ENCODE measurements at regions not wholly inside any gene's neighbourhood (a gene's known extent, or its start where the extent isn't known, plus 50 kb on each side); places are given as distances from the start of the nearest gene placed in this dataset.

DNA sequence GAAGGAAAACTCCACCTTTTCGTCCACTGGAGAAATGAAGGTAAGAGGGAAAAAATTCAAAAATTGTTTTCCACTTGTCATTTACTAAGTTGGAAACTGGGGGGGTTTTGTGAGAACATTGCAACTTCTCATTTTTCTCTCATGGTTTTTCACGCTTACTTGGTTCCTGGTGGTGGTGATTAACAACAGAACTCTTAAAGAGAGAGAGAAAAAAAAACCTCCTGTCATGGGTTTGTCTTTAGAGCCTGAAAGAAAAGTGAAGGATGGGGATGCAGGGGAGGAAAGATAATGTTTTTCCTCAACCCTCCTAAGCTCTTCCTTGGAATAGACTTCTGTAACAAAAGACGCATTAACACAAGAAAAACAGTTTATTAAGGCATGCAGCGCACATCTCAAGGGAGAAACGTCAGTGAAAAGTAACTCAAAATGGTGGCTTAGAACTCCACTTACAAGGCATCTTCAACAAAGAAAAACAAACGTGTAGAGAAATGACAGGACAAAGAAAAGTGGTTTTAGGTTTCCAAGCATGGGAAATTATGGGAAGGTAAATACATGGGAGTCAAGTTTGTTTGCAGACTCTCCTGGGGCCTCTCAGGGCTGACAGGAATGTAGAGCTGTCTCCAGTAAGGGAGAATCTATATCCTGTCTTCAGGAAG is 81.9 kb upstream of the ATF7IP start:
- TF ChIP-seq, protein P1, sequence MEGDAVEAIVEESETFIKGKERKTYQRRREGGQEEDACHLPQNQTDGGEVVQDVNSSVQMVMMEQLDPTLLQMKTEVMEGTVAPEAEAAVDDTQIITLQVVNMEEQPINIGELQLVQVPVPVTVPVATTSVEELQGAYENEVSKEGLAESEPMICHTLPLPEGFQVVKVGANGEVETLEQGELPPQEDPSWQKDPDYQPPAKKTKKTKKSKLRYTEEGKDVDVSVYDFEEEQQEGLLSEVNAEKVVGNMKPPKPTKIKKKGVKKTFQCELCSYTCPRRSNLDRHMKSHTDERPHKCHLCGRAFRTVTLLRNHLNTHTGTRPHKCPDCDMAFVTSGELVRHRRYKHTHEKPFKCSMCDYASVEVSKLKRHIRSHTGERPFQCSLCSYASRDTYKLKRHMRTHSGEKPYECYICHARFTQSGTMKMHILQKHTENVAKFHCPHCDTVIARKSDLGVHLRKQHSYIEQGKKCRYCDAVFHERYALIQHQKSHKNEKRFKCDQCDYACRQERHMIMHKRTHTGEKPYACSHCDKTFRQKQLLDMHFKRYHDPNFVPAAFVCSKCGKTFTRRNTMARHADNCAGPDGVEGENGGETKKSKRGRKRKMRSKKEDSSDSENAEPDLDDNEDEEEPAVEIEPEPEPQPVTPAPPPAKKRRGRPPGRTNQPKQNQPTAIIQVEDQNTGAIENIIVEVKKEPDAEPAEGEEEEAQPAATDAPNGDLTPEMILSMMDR (conservative IDR thresholded peaks at IDR 0.05; ENCODE audit: low read depth in 2 of 2) = no peak
- TF ChIP-seq POLR2AphosphoS5 (IDR thresholded peaks at IDR 0.05; ENCODE audit: low read depth) = no peak
- TF ChIP-seq EZH2phosphoT487 (IDR thresholded peaks at IDR 0.05; ENCODE audit: unreplicated experiment) = no peak
- TF ChIP-seq, protein P2, sequence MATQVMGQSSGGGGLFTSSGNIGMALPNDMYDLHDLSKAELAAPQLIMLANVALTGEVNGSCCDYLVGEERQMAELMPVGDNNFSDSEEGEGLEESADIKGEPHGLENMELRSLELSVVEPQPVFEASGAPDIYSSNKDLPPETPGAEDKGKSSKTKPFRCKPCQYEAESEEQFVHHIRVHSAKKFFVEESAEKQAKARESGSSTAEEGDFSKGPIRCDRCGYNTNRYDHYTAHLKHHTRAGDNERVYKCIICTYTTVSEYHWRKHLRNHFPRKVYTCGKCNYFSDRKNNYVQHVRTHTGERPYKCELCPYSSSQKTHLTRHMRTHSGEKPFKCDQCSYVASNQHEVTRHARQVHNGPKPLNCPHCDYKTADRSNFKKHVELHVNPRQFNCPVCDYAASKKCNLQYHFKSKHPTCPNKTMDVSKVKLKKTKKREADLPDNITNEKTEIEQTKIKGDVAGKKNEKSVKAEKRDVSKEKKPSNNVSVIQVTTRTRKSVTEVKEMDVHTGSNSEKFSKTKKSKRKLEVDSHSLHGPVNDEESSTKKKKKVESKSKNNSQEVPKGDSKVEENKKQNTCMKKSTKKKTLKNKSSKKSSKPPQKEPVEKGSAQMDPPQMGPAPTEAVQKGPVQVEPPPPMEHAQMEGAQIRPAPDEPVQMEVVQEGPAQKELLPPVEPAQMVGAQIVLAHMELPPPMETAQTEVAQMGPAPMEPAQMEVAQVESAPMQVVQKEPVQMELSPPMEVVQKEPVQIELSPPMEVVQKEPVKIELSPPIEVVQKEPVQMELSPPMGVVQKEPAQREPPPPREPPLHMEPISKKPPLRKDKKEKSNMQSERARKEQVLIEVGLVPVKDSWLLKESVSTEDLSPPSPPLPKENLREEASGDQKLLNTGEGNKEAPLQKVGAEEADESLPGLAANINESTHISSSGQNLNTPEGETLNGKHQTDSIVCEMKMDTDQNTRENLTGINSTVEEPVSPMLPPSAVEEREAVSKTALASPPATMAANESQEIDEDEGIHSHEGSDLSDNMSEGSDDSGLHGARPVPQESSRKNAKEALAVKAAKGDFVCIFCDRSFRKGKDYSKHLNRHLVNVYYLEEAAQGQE (IDR thresholded peaks at IDR 0.05; ENCODE audit: unreplicated experiment) = no peak

Data from GM23338 (cell line).